ENCODE measurements at regions not wholly inside any gene's neighbourhood (a gene's known extent, or its start where the extent isn't known, plus 50 kb on each side); places are given as distances from the start of the nearest gene placed in this dataset.
A peak's percentile ranks its signal among the peaks of the same experiment; 100 is the strongest.

GRCh38 chr9:19995619-19996018 is 206.8 kb upstream of the SLC24A2 start:
- no peak for DNase-seq

- DNase-seq, result no peak
Observed at GRCh38 chr9:19994296-19994695, 205.5 kb upstream of the SLC24A2 start.

- DNase-seq, result no peak
Observed at GRCh38 chr9:19992556-19992955, 203.7 kb upstream of the SLC24A2 start.

DNA sequence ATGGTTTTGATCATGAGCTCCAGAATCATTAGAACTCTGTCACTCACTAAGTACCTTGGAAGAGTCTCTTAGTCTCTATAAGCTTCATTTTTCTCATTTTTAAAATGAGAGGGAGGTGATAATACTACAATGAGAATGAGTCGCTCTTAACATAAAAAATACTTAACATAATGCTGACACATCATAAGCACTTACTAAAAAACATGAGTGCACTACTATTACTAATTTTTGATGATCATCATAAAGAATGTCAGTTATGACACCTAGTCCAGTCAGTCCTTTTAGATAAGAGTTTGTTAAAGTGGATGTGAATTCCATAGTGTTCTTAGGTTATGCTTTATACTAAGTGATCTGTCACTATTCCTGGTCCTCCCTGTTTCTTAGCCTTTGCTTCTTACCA is 200.4 kb upstream of the SLC24A2 start:
- DNase-seq, result no peak

- peak; percentile 2 to 35 for DNase-seq
Observed at GRCh38 chr9:19988281-19988680, 199.4 kb upstream of the SLC24A2 start.

- DNase-seq, result no peak
Observed at GRCh38 chr9:19985081-19985480, 196.2 kb upstream of the SLC24A2 start.

DNA sequence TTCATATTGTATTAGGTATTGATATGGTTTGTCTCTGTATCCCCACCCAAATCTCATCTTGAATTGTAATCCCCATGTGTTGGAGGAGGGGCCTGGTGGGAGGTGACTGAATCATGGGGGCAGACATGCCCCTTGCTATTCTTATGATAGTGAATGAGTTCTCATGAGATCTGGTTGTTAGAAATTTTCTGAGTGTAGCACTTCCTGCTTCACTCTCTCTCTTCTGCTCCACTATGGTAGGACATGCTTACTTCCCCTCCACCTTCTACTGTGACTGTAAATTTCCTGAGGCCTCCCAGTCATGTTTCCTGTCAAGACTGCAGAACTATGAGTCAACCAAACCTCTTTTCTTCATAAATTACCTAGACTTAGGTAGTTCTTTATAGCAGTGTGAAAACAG is 187.4 kb upstream of the SLC24A2 start:
- DNase-seq, result no peak

- no peak for DNase-seq
Observed at GRCh38 chr9:19975499-19975898, 186.7 kb upstream of the SLC24A2 start.

GRCh38 chr9:19969721-19970120 is 180.9 kb upstream of the SLC24A2 start:
- no peak for DNase-seq

- no peak for DNase-seq
Observed at GRCh38 chr9:19967888-19968459, 179.1 kb upstream of the SLC24A2 start.

DNA sequence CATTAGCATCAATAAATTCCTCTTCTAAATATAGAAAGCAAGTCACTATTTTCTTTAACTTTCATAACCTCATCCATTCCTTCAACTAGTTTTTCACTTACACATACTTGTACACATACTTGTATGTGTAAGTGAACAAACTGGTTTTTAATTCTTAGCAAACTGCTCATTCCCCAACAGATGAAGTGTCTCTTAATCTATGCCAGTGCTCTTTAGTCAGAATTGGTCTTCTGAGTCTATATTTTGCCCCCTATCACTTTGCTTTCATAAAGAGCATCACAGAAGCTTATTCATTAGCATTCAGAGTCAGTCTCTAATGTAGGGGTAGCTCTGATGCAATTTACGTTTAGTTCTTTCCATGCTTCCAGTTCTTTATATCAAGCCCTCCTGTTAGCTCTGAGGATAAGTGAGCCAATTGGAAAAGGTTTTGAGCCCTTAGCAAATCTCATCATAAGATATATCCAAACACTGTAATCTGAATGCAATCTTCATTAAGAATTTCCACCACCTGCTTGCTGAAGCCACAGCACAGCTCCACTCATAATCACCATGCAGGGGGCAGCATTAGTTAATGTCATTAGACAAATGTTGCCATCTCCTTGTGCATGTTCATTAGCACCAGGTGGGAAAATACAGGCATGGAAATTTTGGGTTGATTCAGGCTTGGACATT is 178.5 kb upstream of the SLC24A2 start:
- DNase-seq, result no peak

DNA sequence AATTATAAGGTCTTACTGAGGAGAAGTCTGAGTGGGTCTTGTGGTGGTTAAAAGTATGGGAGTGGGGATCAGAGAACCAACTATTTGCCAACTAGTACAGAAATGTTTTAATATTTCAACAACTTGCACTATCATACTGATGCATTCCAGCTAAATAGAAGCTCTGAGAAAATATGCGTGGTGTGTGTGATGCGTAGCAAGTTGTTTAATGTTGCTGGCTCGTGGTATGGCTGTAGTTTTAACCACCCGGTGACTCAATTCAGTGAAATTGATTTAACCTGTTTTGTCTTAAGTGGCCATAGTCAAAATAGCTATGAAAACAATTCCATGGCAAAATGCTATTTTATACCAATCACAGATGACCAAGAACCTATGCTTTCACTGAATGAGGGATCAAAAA is 176.5 kb upstream of the SLC24A2 start:
- no peak for DNase-seq

GRCh38 chr9:19947996-19948395 is 159.2 kb upstream of the SLC24A2 start:
- DNase-seq, result no peak

DNA sequence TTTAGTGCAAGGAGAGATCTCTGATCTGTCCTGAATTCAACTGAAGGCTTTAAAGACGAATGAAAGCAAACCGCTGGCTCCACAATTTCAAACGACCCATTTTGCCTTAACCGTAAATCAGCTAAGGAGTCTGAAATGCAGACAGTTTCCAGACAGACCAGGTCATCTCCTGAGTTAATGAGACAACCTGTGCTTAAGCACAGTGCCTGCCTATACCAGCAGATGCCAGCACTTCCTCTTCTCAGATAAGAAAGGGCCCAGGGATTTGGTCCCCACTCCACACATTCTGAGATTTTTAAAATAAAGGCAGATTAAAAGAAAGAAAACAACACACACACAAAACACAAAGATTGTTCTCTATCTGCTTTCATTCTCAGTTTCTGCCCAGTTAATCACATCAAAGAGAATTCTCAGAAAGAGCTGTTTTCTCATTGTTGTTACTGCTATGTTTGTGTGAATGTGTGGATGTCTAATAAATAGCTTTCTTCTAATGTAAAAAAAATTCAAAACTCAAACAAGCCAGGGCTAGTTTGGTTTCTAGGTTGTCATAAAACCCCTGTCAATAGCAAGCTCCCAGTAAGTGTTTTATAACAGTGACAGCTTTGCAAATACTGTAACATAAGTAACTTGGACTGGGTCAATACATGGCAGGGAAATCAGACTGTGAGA is 157.7 kb upstream of the SLC24A2 start:
- DNase-seq, result peak in 1 of 2 donors; percentile 18

DNA sequence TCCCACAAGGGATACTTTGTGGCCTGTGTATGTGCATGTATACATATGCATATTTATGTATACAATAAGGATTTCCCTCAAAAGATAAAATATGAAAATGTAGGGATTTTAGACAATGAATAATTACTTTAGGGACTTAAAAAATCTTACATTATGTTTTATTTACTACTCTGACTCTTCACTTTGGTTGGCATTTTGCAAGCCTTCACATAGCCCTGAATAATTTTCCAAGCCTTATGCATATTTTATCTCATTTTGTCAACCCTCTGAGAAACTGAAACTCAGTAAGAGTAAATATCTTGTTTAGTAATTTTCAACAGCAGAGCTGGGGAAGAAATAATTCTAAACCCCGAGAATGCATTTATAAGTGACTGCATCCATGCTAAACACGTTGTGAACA is 153.0 kb upstream of the SLC24A2 start:
- DNase-seq, result no peak

DNA sequence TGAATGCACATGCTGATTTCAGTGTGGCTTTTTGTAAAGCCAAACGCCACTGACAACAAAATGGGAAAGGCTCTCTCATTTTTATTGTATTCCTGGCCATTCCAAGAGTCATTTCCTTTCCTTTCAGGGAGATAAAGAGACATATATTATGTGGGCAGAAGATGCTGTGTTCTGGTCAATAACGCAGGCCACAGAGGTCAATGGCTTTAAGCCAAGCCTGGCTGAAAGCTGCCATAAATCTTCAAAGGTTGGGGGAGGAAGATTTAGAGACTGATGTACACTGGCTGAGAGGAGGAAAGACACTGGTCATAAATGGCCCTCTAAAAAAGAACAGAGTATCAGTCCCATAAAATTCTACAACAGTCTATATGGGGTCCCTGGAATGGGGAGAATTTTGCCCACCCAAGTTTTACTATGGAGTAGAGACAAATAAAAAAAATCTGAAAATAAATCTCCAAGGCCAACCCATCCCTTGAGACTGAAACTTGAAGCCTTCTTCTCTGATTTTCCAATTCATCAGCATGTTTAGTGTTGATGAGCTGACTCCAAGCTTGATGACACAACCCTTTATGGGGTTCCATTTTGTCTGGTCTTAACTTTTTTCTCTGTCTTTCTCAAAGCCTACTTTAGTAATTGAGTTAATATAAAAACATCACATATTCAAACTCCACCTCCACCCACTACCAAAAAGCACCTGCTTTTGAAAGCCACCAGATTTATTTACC is 152.1 kb upstream of the SLC24A2 start:
- DNase-seq, result no peak

DNA sequence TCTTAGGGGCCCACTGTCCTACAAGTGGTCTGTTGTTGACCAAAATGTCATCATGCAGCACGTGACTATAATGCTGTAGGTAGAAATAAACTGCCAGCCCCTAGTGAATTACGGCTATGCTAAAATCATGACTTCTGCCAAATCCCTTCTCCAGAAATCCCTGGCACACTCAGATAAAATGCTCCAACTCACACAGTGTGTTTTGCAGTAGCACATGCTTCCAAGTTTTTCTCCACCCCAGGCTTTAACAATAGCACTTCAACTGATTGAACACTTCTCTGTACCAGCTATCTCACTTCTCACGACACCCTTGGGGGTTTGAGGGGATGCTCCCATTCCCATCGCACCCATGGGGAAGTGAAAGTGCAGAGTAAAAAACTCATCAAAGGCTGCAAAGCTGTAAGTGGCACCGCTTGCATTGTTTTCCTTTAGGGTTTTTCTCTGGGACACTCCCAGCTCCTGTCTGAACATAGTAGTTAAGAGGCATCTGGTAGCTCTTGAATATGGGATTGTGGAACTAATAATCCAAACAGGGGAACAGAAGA is 151.0 kb upstream of the SLC24A2 start:
- DNase-seq, result no peak

GRCh38 chr9:19938990-19939733 is 150.3 kb upstream of the SLC24A2 start:
- no peak for DNase-seq

DNA sequence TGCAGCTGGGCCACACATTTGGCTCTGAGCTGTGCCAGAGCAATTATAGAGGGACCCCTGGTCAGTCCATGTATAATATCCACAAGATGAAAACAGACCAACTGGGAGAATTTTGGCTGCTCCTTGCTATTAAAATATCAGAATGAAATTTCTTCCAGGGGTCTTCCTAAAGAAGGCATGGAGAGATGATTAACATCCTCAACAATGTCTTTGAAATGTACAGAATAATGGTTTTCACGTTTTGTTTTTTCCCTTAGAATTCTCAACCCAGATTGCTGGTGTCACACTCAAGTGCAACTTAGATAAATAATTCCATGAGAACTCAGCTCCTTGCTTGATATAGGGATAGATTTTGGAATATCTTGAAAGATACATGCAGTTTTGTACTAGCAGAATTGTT is 148.3 kb upstream of the SLC24A2 start:
- DNase-seq, result no peak

- no peak for DNase-seq
Observed at GRCh38 chr9:19936598-19936997, 147.8 kb upstream of the SLC24A2 start.

GRCh38 chr9:19935422-19935821 is 146.6 kb upstream of the SLC24A2 start:
- DNase-seq, result no peak

DNA sequence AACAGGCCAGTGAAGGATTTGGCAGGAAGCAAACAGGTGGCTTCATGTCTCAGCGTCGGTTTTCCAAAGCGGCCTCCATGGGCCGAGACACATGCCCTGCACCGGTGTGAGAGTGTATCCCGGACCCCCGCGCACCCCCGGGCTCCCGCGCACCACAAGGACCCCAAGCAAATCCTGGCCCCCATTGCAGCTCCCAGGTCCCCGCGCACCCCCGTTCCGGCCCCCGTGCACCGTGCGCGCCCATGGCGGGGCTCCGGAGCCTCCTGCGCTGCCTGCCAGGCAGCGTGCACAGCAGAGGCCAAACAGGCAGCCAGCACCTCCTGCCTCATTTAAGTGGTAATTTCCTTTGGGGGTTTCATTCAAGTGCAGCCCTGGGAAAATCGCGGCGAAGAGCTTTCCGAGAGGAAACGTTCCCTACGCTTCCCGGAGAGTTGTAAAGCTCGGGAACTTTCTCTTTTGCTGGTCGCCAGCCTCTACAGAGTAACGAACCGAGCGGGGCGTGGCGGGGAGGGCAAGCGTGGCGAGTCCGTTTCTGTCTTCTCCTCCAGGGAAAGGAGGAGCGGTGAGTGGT is 145.5 kb upstream of the SLC24A2 start:
- DNase-seq, result no peak

Data from hippocampal formation (tissue), 2 donors.